B cell (primary cell): ENCODE measurements at regions not wholly inside any gene's neighbourhood (a gene's known extent, or its start where the extent isn't known, plus 50 kb on each side); places are given as distances from the start of the nearest gene placed in this dataset.

Source experiments
- ATAC-seq: fragments of 200-7000 bp; cut with Tn5 transposase; one replicate; pipeline ENCODE4 v1.10.0; 2021; ENCODE audit warnings: low read depth, mild to moderate bottlenecking, moderate number of reproducible peaks, moderate library complexity
- CTCF ChIA-PET: fragments of 350-600 bp; sonication (Branson Sonifier 250); formaldehyde crosslinking; loops from one replicate; lab custom pipeline; 2021; ENCODE audit warnings: antibody characterized with exemption, inconsistent platforms; lab: Charles Lee
- POLR2A ChIA-PET: fragments of 350-600 bp; sonication (Branson Sonifier 250); formaldehyde crosslinking; loops from one replicate; lab custom pipeline; 2021; ENCODE audit warnings: antibody characterized with exemption; lab: Charles Lee
- DNase-seq: peaks from one replicate; pipeline ENCODE4 v3.0.0; 2013
- H2AFZ ChIP-seq: 2 replicates; pipeline ENCODE4 v1.6.1; 2012; ENCODE audit warnings: mild to moderate bottlenecking, low read depth, low read length; ENCODE audit not compliant: insufficient read depth, poor library complexity, severe bottlenecking
- H3K27ac ChIP-seq, 2 donors: 1 replicate in 1 of 2; 2 replicates in 1 of 2; pipeline ENCODE4 v1.5.1; 2012 to 2013; ENCODE audit warnings: low read length in 2 of 2, mild to moderate bottlenecking in 2 of 2, moderate library complexity in 1 of 2
- H3K27me3 ChIP-seq, 4 experiments: fragments of 200-600 bp in 1 of 4; sonication (generic) in 1 of 4; replicated peaks in 1 of 4; 1 replicate in 2 of 4; 2 replicates in 2 of 4; pipeline versions ENCODE4 v1.6.1 to v1.7.0; 2013 to 2016; ENCODE audit warnings: low read length in 3 of 4, mild to moderate bottlenecking in 2 of 4, mixed read lengths in 1 of 4, moderate library complexity in 1 of 4; ENCODE audit not compliant: insufficient read depth in 4 of 4, control insufficient read depth in 3 of 4; ENCODE audit errors: control extremely low read depth in 1 of 4
- H3K36me3 ChIP-seq, 2 experiments: replicated peaks in 1 of 2; 1 replicate in 1 of 2; 2 replicates in 1 of 2; pipeline versions ENCODE4 v1.6.1 to v1.7.1; 2013; ENCODE audit warnings: low read length in 1 of 2; ENCODE audit not compliant: insufficient read depth in 2 of 2, control insufficient read depth in 1 of 2; ENCODE audit errors: control extremely low read depth in 1 of 2, extremely low read depth in 1 of 2
- H3K4me1 ChIP-seq, 2 donors: fragments of 200-600 bp in 1 of 2; sonication (generic) in 1 of 2; 1 replicate in 1 of 2; 2 replicates in 1 of 2; pipeline versions ENCODE4 v1.5.1 to v1.6.1; 2013 to 2017; ENCODE audit warnings: low read length in 2 of 2; ENCODE audit not compliant: control insufficient read depth in 2 of 2, insufficient read depth in 2 of 2
- H3K4me2 ChIP-seq: replicated peaks from 2 replicates; pipeline ENCODE3; 2012; ENCODE audit warnings: mild to moderate bottlenecking, low read depth, low read length; ENCODE audit not compliant: poor library complexity, severe bottlenecking
- H3K4me3 ChIP-seq, 5 experiments: fragments of 200-600 bp in 1 of 5; sonication (generic) in 1 of 5; 1 replicate in 3 of 5; 2 replicates in 2 of 5; pipeline versions ENCODE4 v1.5.1 to v1.7.0; 2011 to 2016; ENCODE audit warnings: low read length in 4 of 5, mild to moderate bottlenecking in 4 of 5, low read depth in 2 of 5, control low read depth in 1 of 5, moderate library complexity in 1 of 5; ENCODE audit not compliant: insufficient read depth in 1 of 5; ENCODE audit errors: control extremely low read depth in 1 of 5, extremely low read depth in 1 of 5
- H3K79me2 ChIP-seq: fragments of 200-600 bp; sonication (generic); one replicate; pipeline ENCODE4 v1.6.0; 2016; ENCODE audit warnings: low read length; ENCODE audit not compliant: control insufficient read depth, insufficient read depth
- H3K9ac ChIP-seq: fragments of 200-600 bp; sonication (generic); 2 replicates; pipeline ENCODE4 v1.6.1; 2017; ENCODE audit warnings: mild to moderate bottlenecking, low read length, moderate library complexity
- H3K9me3 ChIP-seq, 3 donors: one replicate each; pipeline versions ENCODE4 v1.6.1 to v1.7.1; 2013; ENCODE audit warnings: low read length in 2 of 3; ENCODE audit not compliant: control insufficient read depth in 2 of 3, insufficient read depth in 1 of 3; ENCODE audit errors: control extremely low read depth in 1 of 3
- H4K20me1 ChIP-seq: 2 replicates; pipeline ENCODE4 v1.6.0; 2012; ENCODE audit warnings: mild to moderate bottlenecking, low read length; ENCODE audit not compliant: insufficient read depth, control insufficient read depth, poor library complexity, severe bottlenecking
- H3K27ac Mint-ChIP-seq: one replicate; pipeline ENCODE4 v1.8.0; 2021; ENCODE audit warnings: mixed read lengths
- H3K27me3 Mint-ChIP-seq: one replicate; pipeline ENCODE4 v1.8.0; 2021; ENCODE audit warnings: mixed read lengths
- H3K4me1 Mint-ChIP-seq: one replicate; pipeline ENCODE4 v1.8.0; 2021; ENCODE audit warnings: mixed read lengths
- H3K4me3 Mint-ChIP-seq: one replicate; pipeline ENCODE4 v1.8.0; 2021; ENCODE audit warnings: mixed read lengths
- H3K9me3 Mint-ChIP-seq: one replicate; pipeline ENCODE4 v1.8.0; 2022; ENCODE audit warnings: mixed read lengths; ENCODE audit not compliant: insufficient read depth
- EZH2 ChIP-seq: IDR thresholded peaks from 2 replicates; pipeline ENCODE4 v1.6.1; 2012; ENCODE audit warnings: borderline replicate concordance, low read depth, mild to moderate bottlenecking, moderate library complexity, low read length; ENCODE audit not compliant: insufficient read depth, poor library complexity, severe bottlenecking
- WGBS: methylation state at CpG from one replicate; pipeline ENCODE4 v1.1.5; 2013; ENCODE audit warnings: missing lambda C conversion rate; ENCODE audit not compliant: insufficient coverage; 5-methylcytosine and 5-hydroxymethylcytosine counted together
- intact Hi-C: fragments of 100-400 bp; cut with micrococcal nuclease; formaldehyde crosslinking; loops from one replicate; pipeline ENCODE4 v1.10.0; 2022
- TF ChIP-seq, protein P1 (sequence below): fragments of 200-600 bp; IDR thresholded peaks from one replicate; pipeline ENCODE4 v1.8.0; 2022; ENCODE audit warnings: antibody characterized with exemption, mild to moderate bottlenecking

GRCh38 chr2:42971381-42971780 is 179.0 kb upstream of the HAAO start:
- Histone ChIP-seq H3K9ac (no peak overlapping the region), H3K36me3 (no peaks in the 10 kb centered on the region), H3K9me3 (peaks cover 0 to 4% (median 0%) of the 10 kb centered on the region in 3 donors), H3K27ac (no peak overlapping the region), H3K4me2 (no peak overlapping the region), H2AFZ (no peak overlapping the region), H3K79me2 (no peaks in the 10 kb centered on the region), H3K27me3 (peaks cover 0 to 6% (median 0%) of the 10 kb centered on the region in 4 experiments), H4K20me1 (no peaks in the 10 kb centered on the region), H3K4me1 (peaks cover 19 to 20% of the 10 kb centered on the region in 2 donors), H3K4me3 (no peak overlapping the region)
- no peak for TF ChIP-seq EZH2
- TF ChIP-seq, protein P1, sequence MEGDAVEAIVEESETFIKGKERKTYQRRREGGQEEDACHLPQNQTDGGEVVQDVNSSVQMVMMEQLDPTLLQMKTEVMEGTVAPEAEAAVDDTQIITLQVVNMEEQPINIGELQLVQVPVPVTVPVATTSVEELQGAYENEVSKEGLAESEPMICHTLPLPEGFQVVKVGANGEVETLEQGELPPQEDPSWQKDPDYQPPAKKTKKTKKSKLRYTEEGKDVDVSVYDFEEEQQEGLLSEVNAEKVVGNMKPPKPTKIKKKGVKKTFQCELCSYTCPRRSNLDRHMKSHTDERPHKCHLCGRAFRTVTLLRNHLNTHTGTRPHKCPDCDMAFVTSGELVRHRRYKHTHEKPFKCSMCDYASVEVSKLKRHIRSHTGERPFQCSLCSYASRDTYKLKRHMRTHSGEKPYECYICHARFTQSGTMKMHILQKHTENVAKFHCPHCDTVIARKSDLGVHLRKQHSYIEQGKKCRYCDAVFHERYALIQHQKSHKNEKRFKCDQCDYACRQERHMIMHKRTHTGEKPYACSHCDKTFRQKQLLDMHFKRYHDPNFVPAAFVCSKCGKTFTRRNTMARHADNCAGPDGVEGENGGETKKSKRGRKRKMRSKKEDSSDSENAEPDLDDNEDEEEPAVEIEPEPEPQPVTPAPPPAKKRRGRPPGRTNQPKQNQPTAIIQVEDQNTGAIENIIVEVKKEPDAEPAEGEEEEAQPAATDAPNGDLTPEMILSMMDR, result no peak
- CTCF ChIA-PET, result interaction anchor here (1.5 to 7.6 kb wide), 3 partner anchors 23 to 514 kb away, joined by 6 to 85 read pairs (median 9); no protein-coding TSS in a partner anchor
- intact Hi-C loops, result no loop called here
- H3K9me3 Mint-ChIP-seq, result no peaks in the 10 kb centered on the region
- H3K27me3 Mint-ChIP-seq, result no peaks in the 10 kb centered on the region
- no peak for DNase-seq
- no peak overlapping the region for H3K27ac Mint-ChIP-seq
- H3K4me1 Mint-ChIP-seq, result peaks cover 23% of the 10 kb centered on the region
- POLR2A ChIA-PET, result interaction anchor here (0.6 to 0.7 kb wide), 2 partner anchors 21 to 408 kb away, joined by 3 to 7 read pairs; no protein-coding TSS in a partner anchor
- no peak overlapping the region for H3K4me3 Mint-ChIP-seq
- ATAC-seq, result no peak
- 100% methylated on average over 5 of the region's 8 CpGs for WGBS

DNA sequence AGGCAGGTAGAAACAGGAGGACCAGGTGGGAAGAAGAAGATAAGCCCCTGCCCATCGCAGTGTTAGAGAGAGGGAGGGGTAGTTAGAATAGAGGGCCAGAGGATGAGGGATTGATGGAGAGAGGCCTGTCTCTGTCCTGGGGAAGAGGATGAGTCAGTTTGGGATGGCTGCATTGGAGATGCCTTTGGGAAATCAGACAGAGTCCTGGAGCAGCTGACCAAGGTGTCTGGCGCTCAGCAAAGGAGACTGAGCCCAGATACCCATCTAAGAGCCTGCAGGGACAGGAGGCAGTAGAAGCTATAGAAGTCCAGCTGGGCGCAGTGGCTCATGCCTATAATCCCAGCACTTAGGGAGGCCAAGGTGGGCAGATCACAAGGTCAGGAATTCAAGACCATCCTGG is 177.8 kb upstream of the HAAO start:
- no peaks in the 10 kb centered on the region for H3K36me3 ChIP-seq
- H3K4me1 Mint-ChIP-seq, result peaks cover 18% of the 10 kb centered on the region
- no peak overlapping the region for H3K9ac ChIP-seq
- H2AFZ ChIP-seq, result no peak overlapping the region
- H3K4me2 ChIP-seq, result no peak overlapping the region
- peaks cover 0 to 6% (median 0%) of the 10 kb centered on the region in 4 experiments for H3K27me3 ChIP-seq
- WGBS, result 67% methylated on average over 3 of the region's 3 CpGs
- no peaks in the 10 kb centered on the region for H4K20me1 ChIP-seq
- H3K27ac ChIP-seq, result no peak overlapping the region
- H3K4me1 ChIP-seq, result peaks cover 8 to 9% of the 10 kb centered on the region in 2 donors
- H3K4me3 Mint-ChIP-seq, result no peak overlapping the region
- H3K4me3 ChIP-seq, result no peak overlapping the region
- DNase-seq (no peak), ATAC-seq (no peak)
- no peaks in the 10 kb centered on the region for H3K27me3 Mint-ChIP-seq
- ChIA-PET POLR2A (no interaction called here), CTCF (interaction anchor here (7.6 kb wide), 1 partner anchor 515 kb away, joined by 85 read pairs; no protein-coding TSS in a partner anchor)
- H3K9me3 ChIP-seq, result peaks cover 0 to 4% (median 0%) of the 10 kb centered on the region in 3 donors
- intact Hi-C loops, result no loop called here
- H3K27ac Mint-ChIP-seq, result no peak overlapping the region
- H3K79me2 ChIP-seq, result no peaks in the 10 kb centered on the region
- no peaks in the 10 kb centered on the region for H3K9me3 Mint-ChIP-seq
- no peak for TF ChIP-seq EZH2
- TF ChIP-seq, protein P1, result no peak
